ENCODE measurements at regions not wholly inside any gene's neighbourhood (a gene's known extent, or its start where the extent isn't known, plus 50 kb on each side); places are given as distances from the start of the nearest gene placed in this dataset.

- TF ChIP-seq CTCF (tag by site-specific recombination; IDR thresholded peaks at IDR 0.05) (no peak), PRDM10 (tag by site-specific recombination; IDR thresholded peaks at IDR 0.05) (no peak), ZNF777 (tag by site-specific recombination; IDR thresholded peaks at IDR 0.05; ENCODE audit: borderline replicate concordance) (no peak), ZNF561 (tag by site-specific recombination; IDR thresholded peaks at IDR 0.05; ENCODE audit: borderline replicate concordance) (no peak), ZNF768 (tag by site-specific recombination; IDR thresholded peaks at IDR 0.05) (no peak), ZNF791 (tag by site-specific recombination; IDR thresholded peaks at IDR 0.05) (no peak), PRDM2 (tag by site-specific recombination; IDR thresholded peaks at IDR 0.05; ENCODE audit: borderline replicate concordance) (no peak)
These were observed 219.7 kb upstream of the LINGO1 start for GRCh38 chr15:77852241-77853007.

Measured in HEK293 (cell line).